HEK293 (cell line): ENCODE measurements at regions not wholly inside any gene's neighbourhood (a gene's known extent, or its start where the extent isn't known, plus 50 kb on each side); places are given as distances from the start of the nearest gene placed in this dataset.

Experiments used
- CTCF ChIP-seq: fragments of 450-650 bp; formaldehyde crosslinking; IDR thresholded peaks from 2 replicates; pipeline ENCODE4 v1.5.1; 2016; ENCODE audit warnings: missing biosample characterization, missing genetic modification characterization
- HOXA7 ChIP-seq: sonication (generic); formaldehyde crosslinking; IDR thresholded peaks from 2 replicates; pipeline ENCODE4 v1.8.1; 2022; ENCODE audit warnings: missing genetic modification reagents, borderline replicate concordance
- YY1 ChIP-seq: fragments of 450-650 bp; formaldehyde crosslinking; IDR thresholded peaks from 2 replicates; pipeline ENCODE4 v1.5.1; 2018; ENCODE audit warnings: missing biosample characterization, missing genetic modification characterization
- ZBTB8A ChIP-seq: fragments of 450-650 bp; formaldehyde crosslinking; IDR thresholded peaks from 2 replicates; pipeline ENCODE4 v1.5.1; 2016; ENCODE audit warnings: missing biosample characterization, missing genetic modification characterization
- ZNF266 ChIP-seq: fragments of 450-650 bp; formaldehyde crosslinking; IDR thresholded peaks from 2 replicates; pipeline ENCODE4 v1.5.1; 2016; ENCODE audit warnings: missing biosample characterization, missing genetic modification characterization, low read depth
- ZNF324 ChIP-seq: fragments of 450-650 bp; formaldehyde crosslinking; IDR thresholded peaks from 2 replicates; pipeline ENCODE4 v1.5.1; 2016; ENCODE audit warnings: missing biosample characterization, missing genetic modification characterization
- ZNF341 ChIP-seq: fragments of 450-650 bp; formaldehyde crosslinking; IDR thresholded peaks from 2 replicates; pipeline ENCODE4; 2016; ENCODE audit warnings: low read depth, missing biosample characterization, missing genetic modification characterization
- ZNF366 ChIP-seq: fragments of 450-650 bp; formaldehyde crosslinking; conservative IDR thresholded peaks from 2 replicates; pipeline ENCODE4 v1.5.1; 2016; ENCODE audit warnings: missing biosample characterization, missing genetic modification characterization
- ZNF37A ChIP-seq: fragments of 450-650 bp; IDR thresholded peaks from 2 replicates; pipeline ENCODE4 v1.5.1; 2018; ENCODE audit warnings: missing biosample characterization, missing genetic modification characterization
- TF ChIP-seq, protein P1 (sequence below): fragments of 450-650 bp; formaldehyde crosslinking; IDR thresholded peaks from 2 replicates; pipeline ENCODE4 v1.5.1; 2016; ENCODE audit warnings: missing biosample characterization, missing genetic modification characterization, low read depth
- TF ChIP-seq, protein P2 (sequence below): fragments of 450-650 bp; formaldehyde crosslinking; IDR thresholded peaks from 2 replicates; pipeline ENCODE4 v1.5.1; 2016; ENCODE audit warnings: missing biosample characterization, missing genetic modification characterization
- TF ChIP-seq, protein P3 (sequence below): fragments of 450-650 bp; formaldehyde crosslinking; IDR thresholded peaks from 2 replicates; pipeline ENCODE4 v1.5.1; 2016; ENCODE audit warnings: missing biosample characterization, missing genetic modification characterization, borderline replicate concordance

DNA sequence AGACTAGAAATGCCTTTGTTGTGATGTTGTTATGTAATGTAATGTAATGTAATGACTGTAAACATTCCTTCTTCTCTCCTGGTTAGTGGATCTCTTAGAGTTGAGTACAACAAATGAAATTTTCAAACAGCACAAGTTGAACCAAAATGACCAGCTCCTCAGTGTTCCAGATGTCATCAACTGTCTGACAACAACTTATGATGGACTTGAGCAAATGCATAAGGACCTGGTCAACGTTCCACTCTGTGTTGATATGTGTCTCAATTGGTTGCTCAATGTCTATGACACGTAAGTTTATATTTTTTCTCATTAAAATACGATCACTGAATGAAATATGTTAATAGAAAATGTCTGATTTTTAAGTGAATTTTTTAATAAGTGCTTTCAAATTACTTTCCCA lies 496.7 kb downstream of the UTRN start:
- TF ChIP-seq, protein P1, sequence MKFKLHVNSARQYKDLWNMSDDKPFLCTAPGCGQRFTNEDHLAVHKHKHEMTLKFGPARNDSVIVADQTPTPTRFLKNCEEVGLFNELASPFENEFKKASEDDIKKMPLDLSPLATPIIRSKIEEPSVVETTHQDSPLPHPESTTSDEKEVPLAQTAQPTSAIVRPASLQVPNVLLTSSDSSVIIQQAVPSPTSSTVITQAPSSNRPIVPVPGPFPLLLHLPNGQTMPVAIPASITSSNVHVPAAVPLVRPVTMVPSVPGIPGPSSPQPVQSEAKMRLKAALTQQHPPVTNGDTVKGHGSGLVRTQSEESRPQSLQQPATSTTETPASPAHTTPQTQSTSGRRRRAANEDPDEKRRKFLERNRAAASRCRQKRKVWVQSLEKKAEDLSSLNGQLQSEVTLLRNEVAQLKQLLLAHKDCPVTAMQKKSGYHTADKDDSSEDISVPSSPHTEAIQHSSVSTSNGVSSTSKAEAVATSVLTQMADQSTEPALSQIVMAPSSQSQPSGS (tag by site-specific recombination), result no peak
- TF ChIP-seq CTCF (tag by site-specific recombination), result no peak
- no peak for TF ChIP-seq ZNF366
- TF ChIP-seq ZNF341 (tag by site-specific recombination), result no peak
- TF ChIP-seq, protein P2, sequence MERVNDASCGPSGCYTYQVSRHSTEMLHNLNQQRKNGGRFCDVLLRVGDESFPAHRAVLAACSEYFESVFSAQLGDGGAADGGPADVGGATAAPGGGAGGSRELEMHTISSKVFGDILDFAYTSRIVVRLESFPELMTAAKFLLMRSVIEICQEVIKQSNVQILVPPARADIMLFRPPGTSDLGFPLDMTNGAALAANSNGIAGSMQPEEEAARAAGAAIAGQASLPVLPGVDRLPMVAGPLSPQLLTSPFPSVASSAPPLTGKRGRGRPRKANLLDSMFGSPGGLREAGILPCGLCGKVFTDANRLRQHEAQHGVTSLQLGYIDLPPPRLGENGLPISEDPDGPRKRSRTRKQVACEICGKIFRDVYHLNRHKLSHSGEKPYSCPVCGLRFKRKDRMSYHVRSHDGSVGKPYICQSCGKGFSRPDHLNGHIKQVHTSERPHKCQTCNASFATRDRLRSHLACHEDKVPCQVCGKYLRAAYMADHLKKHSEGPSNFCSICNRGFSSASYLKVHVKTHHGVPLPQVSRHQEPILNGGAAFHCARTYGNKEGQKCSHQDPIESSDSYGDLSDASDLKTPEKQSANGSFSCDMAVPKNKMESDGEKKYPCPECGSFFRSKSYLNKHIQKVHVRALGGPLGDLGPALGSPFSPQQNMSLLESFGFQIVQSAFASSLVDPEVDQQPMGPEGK, result no peak
- TF ChIP-seq ZNF324 (tag by site-specific recombination), result no peak
- no peak for TF ChIP-seq ZNF37A
- TF ChIP-seq, protein P3, sequence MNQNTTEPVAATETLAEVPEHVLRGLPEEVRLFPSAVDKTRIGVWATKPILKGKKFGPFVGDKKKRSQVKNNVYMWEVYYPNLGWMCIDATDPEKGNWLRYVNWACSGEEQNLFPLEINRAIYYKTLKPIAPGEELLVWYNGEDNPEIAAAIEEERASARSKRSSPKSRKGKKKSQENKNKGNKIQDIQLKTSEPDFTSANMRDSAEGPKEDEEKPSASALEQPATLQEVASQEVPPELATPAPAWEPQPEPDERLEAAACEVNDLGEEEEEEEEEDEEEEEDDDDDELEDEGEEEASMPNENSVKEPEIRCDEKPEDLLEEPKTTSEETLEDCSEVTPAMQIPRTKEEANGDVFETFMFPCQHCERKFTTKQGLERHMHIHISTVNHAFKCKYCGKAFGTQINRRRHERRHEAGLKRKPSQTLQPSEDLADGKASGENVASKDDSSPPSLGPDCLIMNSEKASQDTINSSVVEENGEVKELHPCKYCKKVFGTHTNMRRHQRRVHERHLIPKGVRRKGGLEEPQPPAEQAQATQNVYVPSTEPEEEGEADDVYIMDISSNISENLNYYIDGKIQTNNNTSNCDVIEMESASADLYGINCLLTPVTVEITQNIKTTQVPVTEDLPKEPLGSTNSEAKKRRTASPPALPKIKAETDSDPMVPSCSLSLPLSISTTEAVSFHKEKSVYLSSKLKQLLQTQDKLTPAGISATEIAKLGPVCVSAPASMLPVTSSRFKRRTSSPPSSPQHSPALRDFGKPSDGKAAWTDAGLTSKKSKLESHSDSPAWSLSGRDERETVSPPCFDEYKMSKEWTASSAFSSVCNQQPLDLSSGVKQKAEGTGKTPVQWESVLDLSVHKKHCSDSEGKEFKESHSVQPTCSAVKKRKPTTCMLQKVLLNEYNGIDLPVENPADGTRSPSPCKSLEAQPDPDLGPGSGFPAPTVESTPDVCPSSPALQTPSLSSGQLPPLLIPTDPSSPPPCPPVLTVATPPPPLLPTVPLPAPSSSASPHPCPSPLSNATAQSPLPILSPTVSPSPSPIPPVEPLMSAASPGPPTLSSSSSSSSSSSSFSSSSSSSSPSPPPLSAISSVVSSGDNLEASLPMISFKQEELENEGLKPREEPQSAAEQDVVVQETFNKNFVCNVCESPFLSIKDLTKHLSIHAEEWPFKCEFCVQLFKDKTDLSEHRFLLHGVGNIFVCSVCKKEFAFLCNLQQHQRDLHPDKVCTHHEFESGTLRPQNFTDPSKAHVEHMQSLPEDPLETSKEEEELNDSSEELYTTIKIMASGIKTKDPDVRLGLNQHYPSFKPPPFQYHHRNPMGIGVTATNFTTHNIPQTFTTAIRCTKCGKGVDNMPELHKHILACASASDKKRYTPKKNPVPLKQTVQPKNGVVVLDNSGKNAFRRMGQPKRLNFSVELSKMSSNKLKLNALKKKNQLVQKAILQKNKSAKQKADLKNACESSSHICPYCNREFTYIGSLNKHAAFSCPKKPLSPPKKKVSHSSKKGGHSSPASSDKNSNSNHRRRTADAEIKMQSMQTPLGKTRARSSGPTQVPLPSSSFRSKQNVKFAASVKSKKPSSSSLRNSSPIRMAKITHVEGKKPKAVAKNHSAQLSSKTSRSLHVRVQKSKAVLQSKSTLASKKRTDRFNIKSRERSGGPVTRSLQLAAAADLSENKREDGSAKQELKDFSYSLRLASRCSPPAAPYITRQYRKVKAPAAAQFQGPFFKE (tag by site-specific recombination), result no peak
- no peak for TF ChIP-seq ZNF266
- TF ChIP-seq YY1 (tag by site-specific recombination), result no peak
- no peak for TF ChIP-seq ZBTB8A (tag by site-specific recombination)
- TF ChIP-seq HOXA7 (CRISPR knock-in tag), result no peak
